IMR-90 (cell line): ENCODE measurements at regions not wholly inside any gene's neighbourhood (a gene's known extent, or its start where the extent isn't known, plus 50 kb on each side); places are given as distances from the start of the nearest gene placed in this dataset.

Experiments
- ATAC-seq: fragments of 200-7000 bp; cut with Tn5 transposase; 2 replicates; pipeline ENCODE4 v1.9.1; 2020; ENCODE audit warnings: low read depth, mild to moderate bottlenecking, moderate library complexity
- BruUV-seq: library from RNA; stranded (reverse); fragments of 400-500 nt; replicated peaks from 2 replicates; lab custom pipeline; 2021; lab: Mats Ljungman, UMichigan
- CTCF ChIA-PET: fragments of 300-600 bp; formaldehyde crosslinking; extraction: SDS; loops from one replicate; lab custom pipeline; 2021; ENCODE audit warnings: antibody characterized with exemption; lab: Yijun Ruan, JAX
- POLR2A ChIA-PET: fragments of 300-600 bp; sonication (Branson Sonifier 250); formaldehyde crosslinking; loops from one replicate; lab custom pipeline; 2022; ENCODE audit warnings: antibody characterized with exemption; ENCODE audit not compliant: unreplicated experiment; lab: Charles Lee
- DNase-seq: peaks from one replicate; pipeline ENCODE4 v3.0.0; 2013
- H2AFZ ChIP-seq: replicated peaks from 2 replicates; pipeline ENCODE3; 2013; ENCODE audit warnings: low read length, mild to moderate bottlenecking; ENCODE audit not compliant: poor library complexity
- H2AK5ac ChIP-seq: 2 replicates; pipeline ENCODE4 v1.6.1; 2013; ENCODE audit warnings: low read depth, low read length, inconsistent platforms
- H2AK9ac ChIP-seq: replicated peaks from 2 replicates; pipeline ENCODE3; 2013; ENCODE audit warnings: mild to moderate bottlenecking, low read depth, low read length, moderate library complexity; ENCODE audit not compliant: poor library complexity
- H2BK120ac ChIP-seq: 2 replicates; pipeline ENCODE4 v1.6.1; 2013; ENCODE audit warnings: low read depth, low read length, inconsistent platforms
- H2BK15ac ChIP-seq: 3 replicates; pipeline ENCODE4 v1.6.1; 2013; ENCODE audit warnings: low read depth, low read length, inconsistent platforms
- H2BK20ac ChIP-seq: 2 replicates; pipeline ENCODE4 v1.6.1; 2013; ENCODE audit warnings: low read depth, mild to moderate bottlenecking, inconsistent platforms, low read length, moderate library complexity
- H2BK5ac ChIP-seq: 2 replicates; pipeline ENCODE4 v1.6.1; 2013; ENCODE audit warnings: mild to moderate bottlenecking, low read depth, low read length, inconsistent platforms; ENCODE audit not compliant: poor library complexity, severe bottlenecking
- H3K14ac ChIP-seq: replicated peaks from 2 replicates; pipeline ENCODE4 v1.6.1; 2013; ENCODE audit warnings: low read depth, low read length, inconsistent platforms
- H3K18ac ChIP-seq: 2 replicates; pipeline ENCODE4 v1.6.1; 2013; ENCODE audit warnings: low read depth, low read length, control low read depth
- H3K23ac ChIP-seq: 2 replicates; pipeline ENCODE4 v1.6.1; 2013; ENCODE audit warnings: low read depth, low read length, inconsistent platforms
- H3K27ac ChIP-seq: 2 replicates; pipeline ENCODE4 v1.5.1; 2013; ENCODE audit warnings: mild to moderate bottlenecking, control low read depth, low read length; ENCODE audit not compliant: insufficient read depth
- H3K27me3 ChIP-seq: 2 replicates; pipeline ENCODE4 v1.6.1; 2013; ENCODE audit warnings: low read length; ENCODE audit not compliant: control insufficient read depth, insufficient read depth
- H3K36me3 ChIP-seq: 2 replicates; pipeline ENCODE4 v1.6.1; 2013; ENCODE audit warnings: low read length, mixed read lengths; ENCODE audit not compliant: control insufficient read depth, insufficient read depth
- H3K4ac ChIP-seq: 2 replicates; pipeline ENCODE4 v1.6.1; 2013; ENCODE audit warnings: low read depth, low read length, inconsistent platforms
- H3K4me1 ChIP-seq: 2 replicates; pipeline ENCODE4 v1.6.1; 2013; ENCODE audit warnings: low read length, mixed read lengths; ENCODE audit not compliant: control insufficient read depth, insufficient read depth
- H3K4me2 ChIP-seq: 2 replicates; pipeline ENCODE4 v1.6.1; 2013; ENCODE audit warnings: low read depth, mild to moderate bottlenecking, control low read depth, low read length, moderate library complexity
- H3K4me3 ChIP-seq: 2 replicates; pipeline ENCODE4 v1.5.1; 2013; ENCODE audit warnings: low read depth, mild to moderate bottlenecking, control low read depth, low read length, moderate library complexity; ENCODE audit not compliant: insufficient read depth
- H3K56ac ChIP-seq: 2 replicates; pipeline ENCODE4 v1.6.1; 2013; ENCODE audit warnings: low read length, inconsistent platforms; ENCODE audit not compliant: insufficient read depth; ENCODE audit errors: extremely low read depth
- H3K79me1 ChIP-seq, 2 experiments: 2 replicates each; pipeline ENCODE4 v1.6.1; 2013; ENCODE audit warnings: low read length in 2 of 2, inconsistent platforms in 1 of 2, low read depth in 1 of 2
- H3K9ac ChIP-seq: 2 replicates; pipeline ENCODE4 v1.6.1; 2013; ENCODE audit warnings: low read depth, low read length, control low read depth
- H3K9me1 ChIP-seq: 2 replicates; pipeline ENCODE4 v1.6.1; 2013; ENCODE audit warnings: low read length, inconsistent platforms; ENCODE audit not compliant: insufficient read depth
- H3K9me3 ChIP-seq: 2 replicates; pipeline ENCODE4 v1.6.1; 2013; ENCODE audit warnings: low read length; ENCODE audit not compliant: control insufficient read depth, insufficient read depth
- H4K20me1 ChIP-seq: 2 replicates; pipeline ENCODE4 v1.6.1; 2013; ENCODE audit warnings: low read length, inconsistent platforms; ENCODE audit not compliant: insufficient read depth
- H4K5ac ChIP-seq: 2 replicates; pipeline ENCODE4 v1.6.1; 2013; ENCODE audit warnings: mild to moderate bottlenecking, low read depth, low read length, control low read depth
- H4K8ac ChIP-seq, 2 experiments: 2 replicates each; pipeline ENCODE4 v1.6.1; 2013; ENCODE audit warnings: low read depth in 2 of 2, low read length in 2 of 2, control low read depth in 1 of 2, inconsistent platforms in 1 of 2
- H4K91ac ChIP-seq: 2 replicates; pipeline ENCODE4 v1.6.1; 2013; ENCODE audit warnings: low read depth, low read length, inconsistent platforms; ENCODE audit not compliant: insufficient read depth
- BHLHE40 ChIP-seq: fragments of 150-350 bp; IDR thresholded peaks from 2 replicates; pipeline ENCODE4 v1.6.1; 2016; ENCODE audit warnings: mild to moderate bottlenecking, low read depth, low read length
- CEBPB ChIP-seq: IDR thresholded peaks from 2 replicates; pipeline ENCODE4 v1.6.1; 2012; ENCODE audit warnings: low read depth, low read length, improper control_type of control experiment
- CHD1 ChIP-seq: IDR thresholded peaks from 2 replicates; pipeline ENCODE4 v1.6.1; 2012; ENCODE audit warnings: low read depth, low read length, improper control_type of control experiment
- CTCF ChIP-seq: conservative IDR thresholded peaks from 2 replicates; pipeline ENCODE4 v1.5.1; 2012; ENCODE audit warnings: mild to moderate bottlenecking, low read depth, low read length, improper control_type of control experiment
- ELK1 ChIP-seq: fragments of 150-350 bp; IDR thresholded peaks from 2 replicates; pipeline ENCODE4 v1.6.1; 2016; ENCODE audit warnings: low read depth, mild to moderate bottlenecking, low read length, moderate library complexity, borderline replicate concordance
- FOS ChIP-seq: fragments of 150-350 bp; IDR thresholded peaks from 2 replicates; pipeline ENCODE4 v1.6.1; 2016; ENCODE audit warnings: low read depth, low read length
- MAFK ChIP-seq: IDR thresholded peaks from 2 replicates; pipeline ENCODE4 v1.6.1; 2012; ENCODE audit warnings: low read depth, low read length, improper control_type of control experiment
- MAZ ChIP-seq: IDR thresholded peaks from 2 replicates; pipeline ENCODE4 v1.6.1; 2012; ENCODE audit warnings: low read depth, mild to moderate bottlenecking, low read length, improper control_type of control experiment, moderate library complexity, borderline replicate concordance
- MXI1 ChIP-seq: IDR thresholded peaks from 2 replicates; pipeline ENCODE4 v1.6.1; 2012; ENCODE audit warnings: low read depth, mild to moderate bottlenecking, low read length, moderate library complexity, borderline replicate concordance
- NFE2L2 ChIP-seq: fragments of 150-350 bp; IDR thresholded peaks from 2 replicates; pipeline ENCODE4 v1.6.1; 2016; ENCODE audit warnings: low read depth, mild to moderate bottlenecking, low read length
- POLR2A ChIP-seq: IDR thresholded peaks from 2 replicates; pipeline ENCODE4 v1.6.1; 2012; ENCODE audit warnings: mild to moderate bottlenecking, low read depth, low read length
- RAD21 ChIP-seq: IDR thresholded peaks from 2 replicates; pipeline ENCODE4 v1.6.1; 2012; ENCODE audit warnings: low read length, improper control_type of control experiment
- RCOR1 ChIP-seq: IDR thresholded peaks from 2 replicates; pipeline ENCODE4 v1.6.1; 2012; ENCODE audit warnings: mild to moderate bottlenecking, low read length, improper control_type of control experiment; ENCODE audit not compliant: insufficient replicate concordance
- RFX5 ChIP-seq: IDR thresholded peaks from 2 replicates; pipeline ENCODE4 v1.8.0; 2012; ENCODE audit warnings: low read depth, mild to moderate bottlenecking, low read length, moderate library complexity
- SMC3 ChIP-seq: fragments of 150-350 bp; IDR thresholded peaks from 2 replicates; pipeline ENCODE4 v1.6.1; 2016; ENCODE audit warnings: low read depth, mild to moderate bottlenecking, antibody characterized with exemption, low read length, moderate library complexity
- WGBS, 2 experiments: methylation state at CpG; one replicate each; pipeline versions ENCODE4 v1.1.5 to v1.1.7; 2013; ENCODE audit warnings: missing lambda C conversion rate in 2 of 2; ENCODE audit not compliant: insufficient read length in 1 of 2; ENCODE audit errors: extremely low coverage in 2 of 2; 5-methylcytosine and 5-hydroxymethylcytosine counted together
- dilution Hi-C: fragments of 300-500 bp; cut with HindIII; formaldehyde crosslinking; loops from one replicate; pipeline ENCODE4 v1.14.3; 2018; ENCODE audit warnings: low sequenced_read_pairs; ENCODE audit not compliant: unreplicated experiment
- in situ Hi-C: fragments of 300-500 bp; cut with MboI; formaldehyde crosslinking; loops from 3 replicates; pipeline ENCODE4 v1.14.3; 2019; ENCODE audit warnings: low sequenced_read_pairs, inconsistent platforms, mixed read lengths
- intact Hi-C: fragments of 100-400 bp; cut with micrococcal nuclease; formaldehyde crosslinking; loops from 2 replicates; pipeline ENCODE4 v1.10.0; 2022
- TF ChIP-seq, protein P1 (sequence below): fragments of 150-350 bp; IDR thresholded peaks from 2 replicates; pipeline ENCODE4 v1.6.1; 2017; ENCODE audit warnings: mild to moderate bottlenecking, antibody characterized with exemption, low read length, low read depth

DNA sequence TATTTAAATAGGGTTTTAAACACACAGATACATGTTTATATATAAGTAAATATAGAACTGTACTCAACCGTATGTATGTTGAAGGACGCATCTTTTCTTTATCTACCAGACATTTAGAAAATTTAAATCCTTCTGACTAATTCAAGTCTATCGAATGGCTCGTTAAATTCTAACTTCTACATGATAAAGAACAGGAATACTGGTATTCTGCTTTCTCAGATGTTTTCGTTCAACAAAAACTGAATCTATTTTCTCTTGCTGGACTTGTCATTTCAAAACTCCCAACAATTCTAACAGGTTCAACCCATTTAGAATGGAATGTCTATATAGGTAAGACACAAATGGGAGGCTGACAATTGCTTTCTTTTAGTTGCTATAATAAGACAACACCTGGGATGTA, 978.3 kb upstream of the ADGRL3 start:
- intact Hi-C loops (no loop called here), in situ Hi-C loops (no loop called here), dilution Hi-C loops (no loop called here)
- ATAC-seq, result no peak
- H3K27me3 ChIP-seq, result no peaks in the 10 kb centered on the region
- TF ChIP-seq CEBPB (no peak), SMC3 (no peak), ELK1 (no peak), RCOR1 (no peak), FOS (no peak), RAD21 (no peak), RFX5 (no peak), NFE2L2 (no peak), BHLHE40 (no peak), MXI1 (no peak), MAZ (no peak), POLR2A (no peak), MAFK (no peak), CTCF (no peak), CHD1 (no peak)
- TF ChIP-seq, protein P1, sequence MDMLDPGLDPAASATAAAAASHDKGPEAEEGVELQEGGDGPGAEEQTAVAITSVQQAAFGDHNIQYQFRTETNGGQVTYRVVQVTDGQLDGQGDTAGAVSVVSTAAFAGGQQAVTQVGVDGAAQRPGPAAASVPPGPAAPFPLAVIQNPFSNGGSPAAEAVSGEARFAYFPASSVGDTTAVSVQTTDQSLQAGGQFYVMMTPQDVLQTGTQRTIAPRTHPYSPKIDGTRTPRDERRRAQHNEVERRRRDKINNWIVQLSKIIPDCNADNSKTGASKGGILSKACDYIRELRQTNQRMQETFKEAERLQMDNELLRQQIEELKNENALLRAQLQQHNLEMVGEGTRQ, result no peak
- H3K9me1 ChIP-seq, result no peaks in the 10 kb centered on the region
- no peak overlapping the region for H2AFZ ChIP-seq
- no peak overlapping the region for H3K18ac ChIP-seq
- H4K91ac ChIP-seq, result no peak overlapping the region
- H3K4me3 ChIP-seq, result no peak overlapping the region
- no peak overlapping the region for H3K9ac ChIP-seq
- no peaks in the 10 kb centered on the region for H3K4me1 ChIP-seq
- H4K20me1 ChIP-seq, result no peaks in the 10 kb centered on the region
- ChIA-PET POLR2A (no interaction called here), CTCF (no interaction called here)
- no peak overlapping the region for H4K5ac ChIP-seq
- no peak overlapping the region for H4K8ac ChIP-seq
- no peak overlapping the region for H3K4ac ChIP-seq
- H2AK5ac ChIP-seq, result no peak overlapping the region
- no peak for DNase-seq
- no TSS peak for BruUV-seq
- no peak overlapping the region for H3K27ac ChIP-seq
- H2BK20ac ChIP-seq, result no peak overlapping the region
- H3K23ac ChIP-seq, result no peak overlapping the region
- no peak overlapping the region for H2AK9ac ChIP-seq
- no peaks in the 10 kb centered on the region for H3K79me1 ChIP-seq
- H3K14ac ChIP-seq, result no peak overlapping the region
- H3K56ac ChIP-seq, result no peak overlapping the region
- no peak overlapping the region for H2BK120ac ChIP-seq
- no peak overlapping the region for H2BK5ac ChIP-seq
- no peak overlapping the region for H3K4me2 ChIP-seq
- H3K9me3 ChIP-seq, result no peaks in the 10 kb centered on the region
- no peaks in the 10 kb centered on the region for H3K36me3 ChIP-seq
- WGBS, 2 experiments, result no CpG with 5 or more reads among the region's 5 CpGs
- H2BK15ac ChIP-seq, result no peak overlapping the region
